H9 (cell line): ENCODE measurements at regions not wholly inside any gene's neighbourhood (a gene's known extent, or its start where the extent isn't known, plus 50 kb on each side); places are given as distances from the start of the nearest gene placed in this dataset.

Experiments used
- DNase-seq: peaks from one replicate; pipeline ENCODE4 v3.0.0-alpha.2; 2017
- H2AFZ ChIP-seq: one replicate; pipeline ENCODE4 v1.6.1; 2013; ENCODE audit warnings: mild to moderate bottlenecking, low read length, control low read depth, moderate library complexity
- H2AK5ac ChIP-seq: 2 replicates; pipeline ENCODE4 v1.6.1; 2013; ENCODE audit warnings: low read length, control low read depth, mixed read lengths; ENCODE audit not compliant: insufficient read length
- H2BK120ac ChIP-seq: one replicate; pipeline ENCODE4 v1.6.1; 2013; ENCODE audit warnings: low read depth, mild to moderate bottlenecking, low read length, control low read depth, inconsistent platforms; ENCODE audit not compliant: poor library complexity, severe bottlenecking
- H2BK12ac ChIP-seq: 2 replicates; pipeline ENCODE4 v1.6.1; 2013; ENCODE audit warnings: low read length, control low read depth, mixed read lengths, low read depth; ENCODE audit not compliant: insufficient read length
- H2BK15ac ChIP-seq: 2 replicates; pipeline ENCODE4 v1.6.1; 2013; ENCODE audit warnings: low read depth, low read length, control low read depth
- H2BK20ac ChIP-seq: one replicate; pipeline ENCODE4 v1.6.1; 2013; ENCODE audit warnings: low read depth, mild to moderate bottlenecking, low read length, control low read depth, inconsistent platforms; ENCODE audit not compliant: poor library complexity, severe bottlenecking
- H2BK5ac ChIP-seq: 2 replicates; pipeline ENCODE4 v1.6.1; 2013; ENCODE audit warnings: low read length, control low read depth, mixed read lengths; ENCODE audit not compliant: insufficient read length
- H3K14ac ChIP-seq: 2 replicates; pipeline ENCODE4 v1.6.1; 2013; ENCODE audit warnings: low read length, control low read depth; ENCODE audit not compliant: insufficient read depth
- H3K18ac ChIP-seq: 2 replicates; pipeline ENCODE4 v1.6.1; 2013; ENCODE audit warnings: low read depth, mild to moderate bottlenecking, mixed read lengths, low read length, control low read depth; ENCODE audit not compliant: insufficient read length
- H3K23ac ChIP-seq: 2 replicates; pipeline ENCODE4 v1.6.1; 2013; ENCODE audit warnings: low read length, control low read depth, mixed read lengths, low read depth; ENCODE audit not compliant: insufficient read length
- H3K23me2 ChIP-seq: 2 replicates; pipeline ENCODE4 v1.6.1; 2013; ENCODE audit warnings: low read depth, mild to moderate bottlenecking, mixed read lengths, low read length, control low read depth; ENCODE audit not compliant: insufficient read length, poor library complexity, severe bottlenecking
- H3K27ac ChIP-seq: 2 replicates; pipeline ENCODE4 v1.5.1; 2013; ENCODE audit warnings: low read length, control low read depth, mixed read lengths, low read depth; ENCODE audit not compliant: insufficient read length
- H3K27me3 ChIP-seq: 2 replicates; pipeline ENCODE4 v1.6.1; 2013; ENCODE audit warnings: low read length, control low read depth, inconsistent platforms; ENCODE audit not compliant: insufficient read depth
- H3K4ac ChIP-seq: 2 replicates; pipeline ENCODE4 v1.6.1; 2013; ENCODE audit warnings: low read depth, mild to moderate bottlenecking, control low read depth, inconsistent platforms, low read length, moderate library complexity
- H3K4me1 ChIP-seq: 2 replicates; pipeline ENCODE4 v1.6.1; 2013; ENCODE audit warnings: low read length, control low read depth, inconsistent platforms; ENCODE audit not compliant: insufficient read depth
- H3K4me2 ChIP-seq: 2 replicates; pipeline ENCODE4 v1.6.1; 2013; ENCODE audit warnings: low read length, control low read depth, mixed read lengths; ENCODE audit not compliant: insufficient read length, insufficient read depth
- H3K56ac ChIP-seq: 2 replicates; pipeline ENCODE4 v1.6.1; 2013; ENCODE audit warnings: low read depth, mild to moderate bottlenecking, mixed read lengths, low read length, control low read depth; ENCODE audit not compliant: insufficient read length
- H3K79me1 ChIP-seq: 2 replicates; pipeline ENCODE4 v1.6.1; 2013; ENCODE audit warnings: low read depth, mild to moderate bottlenecking, moderate library complexity, low read length, control low read depth, inconsistent platforms; ENCODE audit not compliant: insufficient read depth, poor library complexity, severe bottlenecking
- H3K79me2 ChIP-seq: 2 replicates; pipeline ENCODE4 v1.6.1; 2013; ENCODE audit warnings: low read length, control low read depth, inconsistent platforms; ENCODE audit not compliant: insufficient read depth
- H3K9ac ChIP-seq: 2 replicates; pipeline ENCODE4 v1.6.1; 2013; ENCODE audit warnings: low read length, control low read depth, mixed read lengths; ENCODE audit not compliant: insufficient read length; ENCODE audit errors: extremely low read depth
- H3K9me3 ChIP-seq: one replicate; pipeline ENCODE4 v1.6.1; 2013; ENCODE audit warnings: low read depth, low read length, inconsistent platforms; ENCODE audit not compliant: control insufficient read depth
- H3T11ph ChIP-seq: one replicate; pipeline ENCODE4 v1.6.1; 2013; ENCODE audit warnings: mild to moderate bottlenecking, low read length, control low read depth, inconsistent platforms
- H4K20me1 ChIP-seq: one replicate; pipeline ENCODE4 v1.6.1; 2013; ENCODE audit not compliant: control insufficient read depth, insufficient read length, insufficient read depth
- H4K5ac ChIP-seq: 2 replicates; pipeline ENCODE4 v1.6.1; 2013; ENCODE audit warnings: low read depth, mild to moderate bottlenecking, mixed read lengths, low read length, control low read depth; ENCODE audit not compliant: insufficient read length
- H4K8ac ChIP-seq: replicated peaks from 2 replicates; pipeline ENCODE4 v1.6.1; 2013; ENCODE audit warnings: low read length, control low read depth, mixed read lengths, low read depth; ENCODE audit not compliant: insufficient read length
- H4K91ac ChIP-seq: 2 replicates; pipeline ENCODE4 v1.6.1; 2013; ENCODE audit warnings: low read depth, mild to moderate bottlenecking, moderate library complexity, mixed read lengths, low read length, control low read depth; ENCODE audit not compliant: insufficient read length
- H3K27ac Mint-ChIP-seq, 3 experiments: 2 replicates in 2 of 3; 3 replicates in 1 of 3; pipeline ENCODE4 v1.8.0; 2020 to 2021; ENCODE audit warnings: mixed read lengths in 3 of 3, mild to moderate bottlenecking in 1 of 3, moderate library complexity in 1 of 3
- H3K27me3 Mint-ChIP-seq: 2 replicates; pipeline ENCODE4 v1.8.0; 2021; ENCODE audit warnings: low read depth, mild to moderate bottlenecking, moderate library complexity, mixed read lengths
- H3K36me3 Mint-ChIP-seq, 3 experiments: 2 replicates in 2 of 3; 3 replicates in 1 of 3; pipeline ENCODE4 v1.8.0; 2020 to 2021; ENCODE audit warnings: low read depth in 3 of 3, mixed read lengths in 3 of 3; ENCODE audit not compliant: insufficient read depth in 1 of 3
- H3K4me1 Mint-ChIP-seq, 2 experiments: 2 replicates each; pipeline ENCODE4 v1.8.0; 2020; ENCODE audit warnings: mixed read lengths in 2 of 2
- H3K4me3 Mint-ChIP-seq, 2 experiments: 2 replicates in 1 of 2; 3 replicates in 1 of 2; pipeline ENCODE4 v1.8.0; 2020 to 2021; ENCODE audit warnings: mild to moderate bottlenecking in 2 of 2, mixed read lengths in 2 of 2, moderate library complexity in 1 of 2
- H3K9me3 Mint-ChIP-seq, 2 experiments: 2 replicates in 1 of 2; 3 replicates in 1 of 2; pipeline ENCODE4 v1.8.0; 2020; ENCODE audit warnings: mild to moderate bottlenecking in 2 of 2, mixed read lengths in 2 of 2, moderate library complexity in 1 of 2
- WGBS: extraction: QIAGEN DNeasy Blood & Tissue Kit; methylation state at CpG from one replicate; pipeline ENCODE4 v1.1.7; 2013; ENCODE audit warnings: missing lambda C conversion rate, low lambda C conversion rate, mixed read lengths; ENCODE audit not compliant: insufficient read length; ENCODE audit errors: extremely low coverage; 5-methylcytosine and 5-hydroxymethylcytosine counted together
- TF ChIP-seq, protein P1 (sequence below): fragments of 200-600 bp; sonication (generic); conservative IDR thresholded peaks from 3 replicates; pipeline ENCODE4 v1.8.0; 2021; ENCODE audit warnings: antibody characterized with exemption, mild to moderate bottlenecking

- Histone ChIP-seq H3K14ac (no peak overlapping the region), H3T11ph (no peak overlapping the region), H2AFZ (no peak overlapping the region), H4K91ac (no peak overlapping the region), H4K5ac (no peak overlapping the region), H4K20me1 (no peaks in the 10 kb centered on the region), H2AK5ac (no peak overlapping the region), H3K23me2 (no peaks in the 10 kb centered on the region), H3K4ac (no peak overlapping the region), H3K27me3 (no peaks in the 10 kb centered on the region), H3K9ac (no peak overlapping the region), H3K4me1 (peaks cover 6% of the 10 kb centered on the region; the same call in 1 of the 2 replicates), H3K18ac (no peak overlapping the region), H3K79me2 (no peaks in the 10 kb centered on the region), H2BK5ac (no peak overlapping the region), H3K9me3 (no peaks in the 10 kb centered on the region), H3K27ac (no peak overlapping the region), H4K8ac (no peak overlapping the region), H2BK120ac (no peak overlapping the region), H3K4me2 (no peak overlapping the region), H2BK15ac (no peak overlapping the region), H3K23ac (no peak overlapping the region), H2BK12ac (no peak overlapping the region), H3K56ac (no peak overlapping the region), H2BK20ac (no peak overlapping the region), H3K79me1 (no peaks in the 10 kb centered on the region)
- Mint-ChIP-seq H3K9me3 (no peaks in the 10 kb centered on the region), H3K27me3 (no peaks in the 10 kb centered on the region), H3K4me1 (peaks cover 23 to 24% of the 10 kb centered on the region in 2 experiments), H3K27ac (no peak overlapping the region), H3K4me3 (no peak overlapping the region), H3K36me3 (no peaks in the 10 kb centered on the region)
- TF ChIP-seq, protein P1, sequence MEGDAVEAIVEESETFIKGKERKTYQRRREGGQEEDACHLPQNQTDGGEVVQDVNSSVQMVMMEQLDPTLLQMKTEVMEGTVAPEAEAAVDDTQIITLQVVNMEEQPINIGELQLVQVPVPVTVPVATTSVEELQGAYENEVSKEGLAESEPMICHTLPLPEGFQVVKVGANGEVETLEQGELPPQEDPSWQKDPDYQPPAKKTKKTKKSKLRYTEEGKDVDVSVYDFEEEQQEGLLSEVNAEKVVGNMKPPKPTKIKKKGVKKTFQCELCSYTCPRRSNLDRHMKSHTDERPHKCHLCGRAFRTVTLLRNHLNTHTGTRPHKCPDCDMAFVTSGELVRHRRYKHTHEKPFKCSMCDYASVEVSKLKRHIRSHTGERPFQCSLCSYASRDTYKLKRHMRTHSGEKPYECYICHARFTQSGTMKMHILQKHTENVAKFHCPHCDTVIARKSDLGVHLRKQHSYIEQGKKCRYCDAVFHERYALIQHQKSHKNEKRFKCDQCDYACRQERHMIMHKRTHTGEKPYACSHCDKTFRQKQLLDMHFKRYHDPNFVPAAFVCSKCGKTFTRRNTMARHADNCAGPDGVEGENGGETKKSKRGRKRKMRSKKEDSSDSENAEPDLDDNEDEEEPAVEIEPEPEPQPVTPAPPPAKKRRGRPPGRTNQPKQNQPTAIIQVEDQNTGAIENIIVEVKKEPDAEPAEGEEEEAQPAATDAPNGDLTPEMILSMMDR = no peak
- WGBS = no CpG with 5 or more reads among the region's 4 CpGs
- no peak for DNase-seq
Observed at GRCh38 chr14:66378712-66379505, 107.3 kb upstream of the CCDC196 start.
